D721Med (cell line): ENCODE measurements at regions not wholly inside any gene's neighbourhood (a gene's known extent, or its start where the extent isn't known, plus 50 kb on each side); places are given as distances from the start of the nearest gene placed in this dataset.

Experiments used
- DNase-seq: peaks from one replicate; pipeline ENCODE4 v3.0.0; 2011; ENCODE audit warnings: low spot score; ENCODE audit not compliant: insufficient read length
- FAIRE-seq: peaks from 2 replicates; lab custom pipeline; 2011; peaks lifted over from hg19 to GRCh38; lab: Jason Lieb, UNC
- TF ChIP-seq, protein P1 (sequence below): IDR thresholded peaks from 2 replicates; pipeline ENCODE4 v1.5.1; 2012; ENCODE audit warnings: mild to moderate bottlenecking, control low read depth; ENCODE audit not compliant: insufficient read depth; ENCODE audit errors: missing control alignments

DNA sequence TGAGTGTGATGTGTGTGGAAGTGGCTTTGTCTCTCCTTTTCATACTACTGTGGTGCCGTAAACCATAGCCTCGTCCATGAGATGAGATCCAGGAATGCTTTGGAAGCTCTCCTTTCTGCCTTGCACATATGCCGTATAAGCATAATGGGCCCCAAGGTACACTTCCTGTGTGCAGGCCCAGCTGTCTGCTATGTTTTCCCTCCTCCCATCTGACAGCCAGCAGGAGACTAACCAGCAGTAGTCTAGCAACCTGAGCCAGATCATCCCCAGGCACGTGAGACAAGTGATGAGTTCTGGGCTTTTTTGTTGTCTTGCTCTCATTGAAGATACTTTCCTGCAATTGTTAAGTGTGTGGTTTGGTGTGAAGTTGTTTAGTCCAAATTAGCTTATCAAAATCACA is 555.5 kb upstream of the LRRTM4 start:
- TF ChIP-seq, protein P1, sequence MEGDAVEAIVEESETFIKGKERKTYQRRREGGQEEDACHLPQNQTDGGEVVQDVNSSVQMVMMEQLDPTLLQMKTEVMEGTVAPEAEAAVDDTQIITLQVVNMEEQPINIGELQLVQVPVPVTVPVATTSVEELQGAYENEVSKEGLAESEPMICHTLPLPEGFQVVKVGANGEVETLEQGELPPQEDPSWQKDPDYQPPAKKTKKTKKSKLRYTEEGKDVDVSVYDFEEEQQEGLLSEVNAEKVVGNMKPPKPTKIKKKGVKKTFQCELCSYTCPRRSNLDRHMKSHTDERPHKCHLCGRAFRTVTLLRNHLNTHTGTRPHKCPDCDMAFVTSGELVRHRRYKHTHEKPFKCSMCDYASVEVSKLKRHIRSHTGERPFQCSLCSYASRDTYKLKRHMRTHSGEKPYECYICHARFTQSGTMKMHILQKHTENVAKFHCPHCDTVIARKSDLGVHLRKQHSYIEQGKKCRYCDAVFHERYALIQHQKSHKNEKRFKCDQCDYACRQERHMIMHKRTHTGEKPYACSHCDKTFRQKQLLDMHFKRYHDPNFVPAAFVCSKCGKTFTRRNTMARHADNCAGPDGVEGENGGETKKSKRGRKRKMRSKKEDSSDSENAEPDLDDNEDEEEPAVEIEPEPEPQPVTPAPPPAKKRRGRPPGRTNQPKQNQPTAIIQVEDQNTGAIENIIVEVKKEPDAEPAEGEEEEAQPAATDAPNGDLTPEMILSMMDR: no peak
- DNase-seq (no peak), FAIRE-seq (no peak)

GRCh38 chr2:78082555-78082954 is 560.4 kb upstream of the LRRTM4 start:
- DNase-seq: no peak
- TF ChIP-seq, protein P1: no peak
- FAIRE-seq: no peak

DNA sequence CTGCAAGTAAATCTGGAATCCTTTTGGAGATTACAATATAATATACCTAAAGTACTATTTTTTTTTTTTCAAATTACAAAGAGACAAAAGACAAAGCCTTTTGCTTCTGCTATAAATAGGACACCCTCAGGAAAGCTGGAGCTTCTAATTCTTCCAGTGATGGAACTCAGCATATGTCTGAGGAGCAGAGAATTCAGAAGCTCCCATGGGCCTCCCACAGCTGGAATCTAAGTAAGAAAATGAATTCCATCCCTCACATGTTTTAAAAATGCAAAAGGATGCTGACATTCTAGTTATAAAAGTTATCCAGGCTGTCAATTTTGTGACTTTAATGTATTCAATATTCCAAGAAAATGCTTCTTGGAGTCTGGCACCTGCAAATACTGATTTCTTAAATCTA is 571.3 kb upstream of the LRRTM4 start:
- TF ChIP-seq, protein P1: no peak
- FAIRE-seq (no peak), DNase-seq (no peak)

GRCh38 chr2:78109272-78109671 is 587.1 kb upstream of the LRRTM4 start:
- FAIRE-seq (no peak), DNase-seq (no peak)
- TF ChIP-seq, protein P1: no peak

DNA sequence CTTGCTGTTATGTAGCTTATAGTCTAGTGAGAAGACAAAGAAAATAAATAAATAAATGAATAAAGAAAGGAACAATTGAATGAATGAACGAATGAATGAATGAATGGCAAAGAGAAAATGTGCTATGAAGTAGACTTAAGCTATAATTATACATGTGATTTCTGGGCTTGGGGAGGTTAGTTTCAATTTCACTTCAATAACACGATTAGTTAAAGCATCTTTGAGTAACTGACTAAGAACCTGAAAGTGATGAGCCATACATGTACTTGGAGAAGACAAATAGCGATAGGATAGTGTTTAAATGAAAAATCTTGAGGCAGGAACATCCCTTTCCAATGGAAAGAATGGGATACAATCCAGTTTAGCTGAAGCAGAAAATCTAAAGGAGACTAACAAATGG is 593.1 kb upstream of the LRRTM4 start:
- TF ChIP-seq, protein P1: no peak
- FAIRE-seq (no peak), DNase-seq (no peak)

DNA sequence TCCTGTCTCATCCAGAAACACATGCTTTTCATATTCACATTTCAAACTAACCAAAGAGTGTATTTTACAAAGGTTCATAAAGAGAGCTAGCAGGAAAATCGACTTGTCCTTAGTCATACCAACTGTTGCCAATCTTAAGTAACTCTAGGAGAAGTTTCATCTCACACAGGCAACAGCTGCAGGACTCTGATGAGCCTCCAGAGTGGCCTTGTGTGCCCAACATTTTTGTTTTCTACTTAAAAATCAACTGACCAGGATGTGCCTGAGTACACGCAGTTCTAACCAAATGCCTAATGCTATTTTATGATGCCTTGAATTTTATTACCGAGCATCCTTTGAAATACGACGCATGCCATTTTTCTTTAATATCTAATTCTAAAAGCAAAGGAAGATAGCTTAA is 595.9 kb upstream of the LRRTM4 start:
- DNase-seq (no peak), FAIRE-seq (no peak)
- TF ChIP-seq, protein P1: no peak

DNA sequence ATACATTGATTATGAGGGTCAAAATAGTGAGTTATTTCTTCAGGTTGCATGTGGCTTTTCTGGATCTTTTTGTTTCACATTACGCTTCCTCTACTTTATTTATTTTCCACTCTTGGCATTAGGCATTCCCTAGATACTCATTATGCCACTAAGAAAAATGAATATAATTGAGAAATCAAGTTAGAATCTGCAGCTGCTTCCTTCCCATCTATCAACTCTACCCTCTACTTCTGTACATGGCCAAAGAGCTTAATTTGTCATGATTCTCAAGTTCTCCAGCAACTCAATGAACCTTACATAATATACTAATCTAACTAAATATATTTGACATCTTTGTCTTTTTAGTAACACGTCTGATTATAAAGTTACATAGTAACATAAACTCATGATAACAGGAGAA is 598.1 kb upstream of the LRRTM4 start:
- TF ChIP-seq, protein P1: no peak
- FAIRE-seq: no peak
- no peak for DNase-seq
